ENCODE measurements at regions not wholly inside any gene's neighbourhood (a gene's known extent, or its start where the extent isn't known, plus 50 kb on each side); places are given as distances from the start of the nearest gene placed in this dataset.

- TF ChIP-seq, protein P1, sequence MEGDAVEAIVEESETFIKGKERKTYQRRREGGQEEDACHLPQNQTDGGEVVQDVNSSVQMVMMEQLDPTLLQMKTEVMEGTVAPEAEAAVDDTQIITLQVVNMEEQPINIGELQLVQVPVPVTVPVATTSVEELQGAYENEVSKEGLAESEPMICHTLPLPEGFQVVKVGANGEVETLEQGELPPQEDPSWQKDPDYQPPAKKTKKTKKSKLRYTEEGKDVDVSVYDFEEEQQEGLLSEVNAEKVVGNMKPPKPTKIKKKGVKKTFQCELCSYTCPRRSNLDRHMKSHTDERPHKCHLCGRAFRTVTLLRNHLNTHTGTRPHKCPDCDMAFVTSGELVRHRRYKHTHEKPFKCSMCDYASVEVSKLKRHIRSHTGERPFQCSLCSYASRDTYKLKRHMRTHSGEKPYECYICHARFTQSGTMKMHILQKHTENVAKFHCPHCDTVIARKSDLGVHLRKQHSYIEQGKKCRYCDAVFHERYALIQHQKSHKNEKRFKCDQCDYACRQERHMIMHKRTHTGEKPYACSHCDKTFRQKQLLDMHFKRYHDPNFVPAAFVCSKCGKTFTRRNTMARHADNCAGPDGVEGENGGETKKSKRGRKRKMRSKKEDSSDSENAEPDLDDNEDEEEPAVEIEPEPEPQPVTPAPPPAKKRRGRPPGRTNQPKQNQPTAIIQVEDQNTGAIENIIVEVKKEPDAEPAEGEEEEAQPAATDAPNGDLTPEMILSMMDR (IDR thresholded peaks at IDR 0.05; ENCODE audit: poor library complexity, severe bottlenecking), result no peak
- TF ChIP-seq POLR2AphosphoS5 (IDR thresholded peaks at IDR 0.05) (no peak), MXI1 (conservative IDR thresholded peaks at IDR 0.05; ENCODE audit: poor library complexity, severe bottlenecking) (no peak)
- TF ChIP-seq, protein P2, sequence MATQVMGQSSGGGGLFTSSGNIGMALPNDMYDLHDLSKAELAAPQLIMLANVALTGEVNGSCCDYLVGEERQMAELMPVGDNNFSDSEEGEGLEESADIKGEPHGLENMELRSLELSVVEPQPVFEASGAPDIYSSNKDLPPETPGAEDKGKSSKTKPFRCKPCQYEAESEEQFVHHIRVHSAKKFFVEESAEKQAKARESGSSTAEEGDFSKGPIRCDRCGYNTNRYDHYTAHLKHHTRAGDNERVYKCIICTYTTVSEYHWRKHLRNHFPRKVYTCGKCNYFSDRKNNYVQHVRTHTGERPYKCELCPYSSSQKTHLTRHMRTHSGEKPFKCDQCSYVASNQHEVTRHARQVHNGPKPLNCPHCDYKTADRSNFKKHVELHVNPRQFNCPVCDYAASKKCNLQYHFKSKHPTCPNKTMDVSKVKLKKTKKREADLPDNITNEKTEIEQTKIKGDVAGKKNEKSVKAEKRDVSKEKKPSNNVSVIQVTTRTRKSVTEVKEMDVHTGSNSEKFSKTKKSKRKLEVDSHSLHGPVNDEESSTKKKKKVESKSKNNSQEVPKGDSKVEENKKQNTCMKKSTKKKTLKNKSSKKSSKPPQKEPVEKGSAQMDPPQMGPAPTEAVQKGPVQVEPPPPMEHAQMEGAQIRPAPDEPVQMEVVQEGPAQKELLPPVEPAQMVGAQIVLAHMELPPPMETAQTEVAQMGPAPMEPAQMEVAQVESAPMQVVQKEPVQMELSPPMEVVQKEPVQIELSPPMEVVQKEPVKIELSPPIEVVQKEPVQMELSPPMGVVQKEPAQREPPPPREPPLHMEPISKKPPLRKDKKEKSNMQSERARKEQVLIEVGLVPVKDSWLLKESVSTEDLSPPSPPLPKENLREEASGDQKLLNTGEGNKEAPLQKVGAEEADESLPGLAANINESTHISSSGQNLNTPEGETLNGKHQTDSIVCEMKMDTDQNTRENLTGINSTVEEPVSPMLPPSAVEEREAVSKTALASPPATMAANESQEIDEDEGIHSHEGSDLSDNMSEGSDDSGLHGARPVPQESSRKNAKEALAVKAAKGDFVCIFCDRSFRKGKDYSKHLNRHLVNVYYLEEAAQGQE (IDR thresholded peaks at IDR 0.05; ENCODE audit: borderline replicate concordance), result no peak
These were observed 1700.1 kb upstream of the PRR20A start for GRCh38 chr13:55440465-55441085.
